Tibial nerve (tissue), 4 donors: ENCODE measurements at regions not wholly inside any gene's neighbourhood (a gene's known extent, or its start where the extent isn't known, plus 50 kb on each side); places are given as distances from the start of the nearest gene placed in this dataset.

ENCODE experiments used
- CTCF ChIP-seq, 5 experiments: fragments of 200-600 bp in 3 of 5; fragments of 450-650 bp in 2 of 5; sonication (generic) in 3 of 5; IDR thresholded peaks; one replicate each; pipeline ENCODE4 v1.5.1; 2016 to 2019; ENCODE audit warnings: antibody characterized with exemption in 5 of 5, mild to moderate bottlenecking in 3 of 5, moderate library complexity in 2 of 5
- EP300 ChIP-seq, 2 donors: sonication (generic); formaldehyde crosslinking; IDR thresholded peaks; one replicate each; pipeline ENCODE4 v1.6.1; 2017; ENCODE audit warnings: antibody characterized with exemption in 2 of 2, mild to moderate bottlenecking in 1 of 2
- POLR2A ChIP-seq, 2 donors: fragments of 450-650 bp; IDR thresholded peaks; one replicate each; pipeline ENCODE4 v1.6.1; 2017; ENCODE audit warnings: antibody characterized with exemption in 2 of 2, mild to moderate bottlenecking in 2 of 2, moderate library complexity in 2 of 2

GRCh38 chr7:45394117-45394708, 180.0 kb upstream of the ADCY1 start:
- TF ChIP-seq CTCF (IDR thresholded peaks at IDR 0.05) (no peak), POLR2A (IDR thresholded peaks at IDR 0.05) (no peak), EP300 (IDR thresholded peaks at IDR 0.05) (no peak)
